GM12864 (cell line): ENCODE measurements at regions not wholly inside any gene's neighbourhood (a gene's known extent, or its start where the extent isn't known, plus 50 kb on each side); places are given as distances from the start of the nearest gene placed in this dataset.

Source experiments
- DNase-seq: peaks from one replicate; pipeline ENCODE4 v3.0.0-alpha.2; 2011; ENCODE audit warnings: low read depth
- H3K4me3 ChIP-seq: 2 replicates; pipeline ENCODE4 v1.5.1; 2011; ENCODE audit warnings: mild to moderate bottlenecking, low read depth, low read length, control low read depth
- TF ChIP-seq, protein P1 (sequence below): IDR thresholded peaks from 2 replicates; pipeline ENCODE4 v1.5.1; 2011; ENCODE audit warnings: low read depth, mild to moderate bottlenecking, moderate library complexity, low read length, control low read depth, inconsistent platforms; ENCODE audit errors: missing control alignments

- TF ChIP-seq, protein P1, sequence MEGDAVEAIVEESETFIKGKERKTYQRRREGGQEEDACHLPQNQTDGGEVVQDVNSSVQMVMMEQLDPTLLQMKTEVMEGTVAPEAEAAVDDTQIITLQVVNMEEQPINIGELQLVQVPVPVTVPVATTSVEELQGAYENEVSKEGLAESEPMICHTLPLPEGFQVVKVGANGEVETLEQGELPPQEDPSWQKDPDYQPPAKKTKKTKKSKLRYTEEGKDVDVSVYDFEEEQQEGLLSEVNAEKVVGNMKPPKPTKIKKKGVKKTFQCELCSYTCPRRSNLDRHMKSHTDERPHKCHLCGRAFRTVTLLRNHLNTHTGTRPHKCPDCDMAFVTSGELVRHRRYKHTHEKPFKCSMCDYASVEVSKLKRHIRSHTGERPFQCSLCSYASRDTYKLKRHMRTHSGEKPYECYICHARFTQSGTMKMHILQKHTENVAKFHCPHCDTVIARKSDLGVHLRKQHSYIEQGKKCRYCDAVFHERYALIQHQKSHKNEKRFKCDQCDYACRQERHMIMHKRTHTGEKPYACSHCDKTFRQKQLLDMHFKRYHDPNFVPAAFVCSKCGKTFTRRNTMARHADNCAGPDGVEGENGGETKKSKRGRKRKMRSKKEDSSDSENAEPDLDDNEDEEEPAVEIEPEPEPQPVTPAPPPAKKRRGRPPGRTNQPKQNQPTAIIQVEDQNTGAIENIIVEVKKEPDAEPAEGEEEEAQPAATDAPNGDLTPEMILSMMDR, result no peak
- no peak overlapping the region for H3K4me3 ChIP-seq
- DNase-seq, result no peak
These were observed 90.8 kb upstream of the NRG3 start for GRCh38 chr10:81784111-81784597.

DNA sequence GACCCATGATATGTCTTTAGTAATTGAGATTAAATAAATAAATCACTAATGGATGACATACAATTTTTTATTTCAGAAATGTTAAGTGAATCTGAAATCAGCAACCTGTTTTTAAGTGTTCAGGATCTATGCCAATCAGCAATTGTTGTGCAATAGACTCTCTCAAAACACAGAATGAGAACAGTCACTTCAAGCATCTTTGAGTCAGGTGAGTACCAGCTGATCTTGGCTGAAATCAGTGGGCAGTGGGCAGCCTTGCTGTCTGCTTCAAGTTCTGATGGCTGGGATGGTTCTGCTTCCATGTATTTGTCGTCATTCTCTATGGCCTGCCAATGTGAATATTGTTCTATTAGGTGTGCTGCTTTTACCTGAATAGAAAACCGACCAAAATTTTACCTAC is 82.3 kb upstream of the NRG3 start:
- no peak overlapping the region for H3K4me3 ChIP-seq
- TF ChIP-seq, protein P1, result no peak
- DNase-seq, result no peak

GRCh38 chr10:81806842-81807241 is 68.2 kb upstream of the NRG3 start:
- H3K4me3 ChIP-seq, result no peak overlapping the region
- TF ChIP-seq, protein P1, result no peak
- DNase-seq, result no peak

DNA sequence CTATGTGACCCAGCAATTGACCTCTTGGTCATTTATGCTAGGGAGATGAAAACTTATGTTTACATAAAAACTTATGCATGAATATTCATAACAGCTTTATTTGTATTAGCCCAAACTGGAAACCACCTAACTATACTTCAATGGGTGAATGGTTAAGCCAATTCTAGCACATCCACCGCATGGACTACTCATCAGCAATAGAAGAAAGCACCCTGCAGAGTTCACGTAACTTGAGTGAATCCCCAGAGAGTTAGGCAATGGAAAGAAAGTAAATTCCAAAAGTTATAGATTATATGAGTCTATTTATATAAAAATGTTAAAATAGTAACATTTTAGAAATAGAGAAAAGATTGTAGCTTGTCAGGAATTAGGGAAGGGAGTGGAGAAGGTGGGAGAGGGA is 60.2 kb upstream of the NRG3 start:
- TF ChIP-seq, protein P1, result no peak
- H3K4me3 ChIP-seq, result no peak overlapping the region
- no peak for DNase-seq

DNA sequence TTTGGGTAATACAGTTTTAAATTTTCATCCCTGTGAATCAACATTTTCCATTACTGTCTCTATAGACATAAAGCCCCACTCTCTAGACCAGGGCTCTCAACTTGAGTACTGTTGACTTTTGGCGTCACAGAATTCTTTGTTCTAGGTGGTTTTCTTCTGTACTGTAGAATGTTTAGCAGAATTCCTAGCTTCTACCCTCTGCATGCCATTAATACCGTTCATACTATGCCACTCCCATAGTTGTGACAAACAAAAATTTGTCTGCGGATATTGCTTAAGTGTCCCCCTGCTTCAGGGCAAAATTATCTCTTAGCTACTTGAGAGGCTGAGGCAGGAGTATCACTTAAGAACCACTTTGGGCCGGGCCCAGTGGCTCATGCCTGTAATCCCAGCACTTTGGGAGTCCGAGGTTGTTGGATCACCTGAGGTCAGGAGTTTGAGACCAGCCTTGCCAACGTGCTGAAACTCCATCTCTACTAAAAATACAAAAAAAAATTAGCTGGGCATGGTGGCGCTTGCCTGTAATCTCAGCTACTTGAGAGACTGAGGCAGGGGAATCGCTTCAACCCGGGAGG is 57.3 kb upstream of the NRG3 start:
- no peak overlapping the region for H3K4me3 ChIP-seq
- TF ChIP-seq, protein P1, result no peak
- no peak for DNase-seq

DNA sequence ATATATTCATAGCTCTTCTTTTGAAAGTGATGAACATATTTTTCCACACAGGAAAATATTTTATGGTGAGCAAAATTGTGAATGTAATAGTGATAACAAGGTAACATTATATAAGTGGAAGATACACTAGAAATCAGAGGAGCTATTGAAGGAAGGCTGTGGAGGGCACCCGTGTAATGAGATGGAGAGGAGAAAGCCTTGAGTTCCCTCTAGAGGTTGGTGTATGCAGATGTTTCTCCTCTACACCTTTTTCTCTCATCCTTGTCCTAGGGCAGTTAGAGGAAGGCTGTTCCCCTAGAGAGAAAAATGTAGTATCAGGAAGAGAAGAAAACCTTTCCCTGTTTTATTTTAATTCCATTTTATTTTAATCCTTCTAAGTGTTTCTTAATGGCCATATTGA is 54.6 kb upstream of the NRG3 start:
- TF ChIP-seq, protein P1, result no peak

More for the DNA sequence above, 54.6 kb upstream of the NRG3 start:
- DNase-seq, result no peak
- H3K4me3 ChIP-seq, result no peak overlapping the region
